GM12875 (cell line): ENCODE measurements at regions not wholly inside any gene's neighbourhood (a gene's known extent, or its start where the extent isn't known, plus 50 kb on each side); places are given as distances from the start of the nearest gene placed in this dataset.

Experiments used
- H3K4me3 ChIP-seq: one replicate; pipeline ENCODE4 v1.5.1; 2011; ENCODE audit warnings: low read depth, low read length, control low read depth
- CTCF ChIP-seq: IDR thresholded peaks from 2 replicates; pipeline ENCODE4 v1.5.1; 2011; ENCODE audit warnings: low read depth, mild to moderate bottlenecking, control low read depth, inconsistent platforms, low read length, moderate library complexity, borderline replicate concordance; ENCODE audit not compliant: insufficient read depth

GRCh38 chr3:67831262-67831661, 176.8 kb upstream of the SUCLG2 start:
- no peak for TF ChIP-seq CTCF
- no peak overlapping the region for H3K4me3 ChIP-seq

- no peak overlapping the region for H3K4me3 ChIP-seq
- TF ChIP-seq CTCF: no peak
These were observed 174.1 kb upstream of the SUCLG2 start for GRCh38 chr3:67828486-67829010.

- no peak overlapping the region for H3K4me3 ChIP-seq
- TF ChIP-seq CTCF: no peak
These were observed 166.7 kb upstream of the SUCLG2 start for GRCh38 chr3:67821135-67821534.

GRCh38 chr3:67819447-67819846, 165.0 kb upstream of the SUCLG2 start:
- H3K4me3 ChIP-seq: no peak overlapping the region

GRCh38 chr3:67809370-67809935, 155.0 kb upstream of the SUCLG2 start:
- no peak overlapping the region for H3K4me3 ChIP-seq
- no peak for TF ChIP-seq CTCF

More at GRCh38 chr3:67819447-67819846, 165.0 kb upstream of the SUCLG2 start:
- TF ChIP-seq CTCF: no peak

- no peak for TF ChIP-seq CTCF
- H3K4me3 ChIP-seq: no peak overlapping the region
These were observed 154.5 kb upstream of the SUCLG2 start for GRCh38 chr3:67808906-67809305.

- H3K4me3 ChIP-seq: no peak overlapping the region
These were observed 150.2 kb upstream of the SUCLG2 start for GRCh38 chr3:67804578-67804977.

More at GRCh38 chr3:67804578-67804977, 150.2 kb upstream of the SUCLG2 start:
- no peak for TF ChIP-seq CTCF
